Peyer's patch (tissue), 4 donors: ENCODE measurements at regions not wholly inside any gene's neighbourhood (a gene's known extent, or its start where the extent isn't known, plus 50 kb on each side); places are given as distances from the start of the nearest gene placed in this dataset.

Source experiments
- CTCF ChIP-seq, 6 experiments: fragments of 450-650 bp in 4 of 6; fragments of 200-600 bp in 2 of 6; sonication (generic) in 1 of 6; IDR thresholded peaks; one replicate each; pipeline ENCODE4 v1.5.1; 2017 to 2019; ENCODE audit warnings: antibody characterized with exemption in 6 of 6, mild to moderate bottlenecking in 3 of 6, moderate library complexity in 1 of 6
- POLR2A ChIP-seq, 2 donors: fragments of 450-650 bp; IDR thresholded peaks; one replicate each; pipeline ENCODE4 v1.5.1; 2017; ENCODE audit warnings: antibody characterized with exemption in 2 of 2, mild to moderate bottlenecking in 2 of 2, moderate library complexity in 2 of 2

GRCh38 chr5:167892352-167893115 lies 398.9 kb upstream of the WWC1 start:
- TF ChIP-seq POLR2A (IDR thresholded peaks at IDR 0.05) = no peak
- no peak for TF ChIP-seq CTCF (IDR thresholded peaks at IDR 0.05)
